K562 (cell line): ENCODE measurements at regions not wholly inside any gene's neighbourhood (a gene's known extent, or its start where the extent isn't known, plus 50 kb on each side); places are given as distances from the start of the nearest gene placed in this dataset.

Experiments
- ATAC-seq: fragments of 200-7000 bp; cut with Tn5 transposase; 3 replicates; pipeline ENCODE4 v1.9.1; 2020; ENCODE audit warnings: moderate library complexity
- BruUV-seq: library from RNA; stranded (reverse); fragments of 400-500 nt; replicated peaks from 2 replicates; lab custom pipeline; 2021; lab: Mats Ljungman, UMichigan
- CTCF ChIA-PET: fragments of 300-600 bp; formaldehyde crosslinking; extraction: SDS; loops from one replicate; lab custom pipeline; 2021; ENCODE audit warnings: low intra/inter-chr PET ratio; lab: Yijun Ruan, JAX
- POLR2A ChIA-PET: fragments of 300-600, 350-650 bp; sonication (Branson Sonifier 250); formaldehyde crosslinking; extraction: SDS; loops from one replicate; lab custom pipeline; 2021; ENCODE audit warnings: antibody characterized with exemption, inconsistent platforms; lab: Yijun Ruan, JAX
- DNase-seq, 4 experiments: peaks; one replicate each; pipeline versions ENCODE4 v3.0.0 to v3.0.0-alpha.2; 2011 to 2018; ENCODE audit warnings: low spot score in 3 of 4, mixed read lengths in 3 of 4; ENCODE audit errors: extremely low read depth in 1 of 4
- FAIRE-seq: peaks from 2 replicates; lab custom pipeline; 2011; peaks lifted over from hg19 to GRCh38; lab: Jason Lieb, UNC
- H2AFZ ChIP-seq: 2 replicates; pipeline ENCODE4 v1.6.0; 2011; ENCODE audit warnings: low read depth, low read length, control low read depth, inconsistent platforms
- H3K27ac ChIP-seq: fragments of 200-600 bp; 3 replicates; pipeline ENCODE4 v1.8.0; 2011; ENCODE audit warnings: low read depth, mild to moderate bottlenecking, control low read depth, inconsistent platforms, low read length, moderate library complexity, mixed read lengths; ENCODE audit errors: extremely low read depth
- H3K27me3 ChIP-seq, 2 experiments: fragments of 300-600 bp in 1 of 2; 2 replicates in 1 of 2; 3 replicates in 1 of 2; pipeline versions ENCODE4 v1.6.0 to v1.8.0; 2011; ENCODE audit warnings: inconsistent platforms in 2 of 2, low read length in 2 of 2, mild to moderate bottlenecking in 1 of 2, mixed read lengths in 1 of 2, moderate library complexity in 1 of 2; ENCODE audit not compliant: control insufficient read depth in 2 of 2, insufficient read depth in 2 of 2
- H3K36me3 ChIP-seq: fragments of 300-600 bp; 3 replicates; pipeline ENCODE4 v1.8.0; 2011; ENCODE audit warnings: mild to moderate bottlenecking, low read length, inconsistent platforms; ENCODE audit not compliant: control insufficient read depth, insufficient read depth
- H3K4me1 ChIP-seq, 2 experiments: fragments of 200-600 bp in 1 of 2; replicated peaks in 1 of 2; 2 replicates in 1 of 2; 3 replicates in 1 of 2; pipeline versions ENCODE4 v1.5.1 to v1.8.0; 2011; ENCODE audit warnings: inconsistent platforms in 2 of 2, low read length in 2 of 2, mild to moderate bottlenecking in 1 of 2, mixed read lengths in 1 of 2, moderate library complexity in 1 of 2; ENCODE audit not compliant: control insufficient read depth in 2 of 2, insufficient read depth in 2 of 2
- H3K4me2 ChIP-seq: 2 replicates; pipeline ENCODE4 v1.6.1; 2011; ENCODE audit warnings: low read length, control low read depth, inconsistent platforms, mixed read lengths; ENCODE audit not compliant: insufficient read depth
- H3K4me3 ChIP-seq: fragments of 200-600 bp; sonication (generic), shearing (Covaris generic); 2 replicates; pipeline ENCODE4 v1.5.1; 2016; ENCODE audit warnings: control low read depth, inconsistent platforms
- H3K79me2 ChIP-seq: fragments of 200-600 bp; 3 replicates; pipeline ENCODE4 v1.8.0; 2011; ENCODE audit warnings: low read length, inconsistent platforms; ENCODE audit not compliant: control insufficient read depth, insufficient read depth
- H3K9ac ChIP-seq, 2 experiments: 2 replicates each; pipeline versions ENCODE4 v1.6.0 to v1.6.1; 2011; ENCODE audit warnings: low read depth in 2 of 2, low read length in 2 of 2, control low read depth in 1 of 2, inconsistent platforms in 1 of 2, mild to moderate bottlenecking in 1 of 2, mixed read lengths in 1 of 2; ENCODE audit not compliant: insufficient read depth in 1 of 2
- H3K9me1 ChIP-seq: one replicate; pipeline ENCODE4 v1.6.0; 2011; ENCODE audit warnings: inconsistent platforms, mild to moderate bottlenecking, low read length, moderate library complexity; ENCODE audit not compliant: control insufficient read depth, insufficient read depth
- H3K9me3 ChIP-seq: replicated peaks from 2 replicates; pipeline ENCODE4 v1.5.1; 2011; ENCODE audit warnings: low read depth, low read length, inconsistent platforms; ENCODE audit not compliant: control insufficient read depth, insufficient read depth
- H4K20me1 ChIP-seq: replicated peaks from 2 replicates; pipeline ENCODE4 v1.6.1; 2011; ENCODE audit warnings: low read length, inconsistent platforms, mixed read lengths; ENCODE audit not compliant: control insufficient read depth, insufficient read depth
- ATF7 ChIP-seq: fragments of 450-650 bp; IDR thresholded peaks from 2 replicates; pipeline ENCODE4 v1.7.1; 2014; ENCODE audit warnings: mild to moderate bottlenecking, moderate library complexity
- CHD4 ChIP-seq: fragments of 200-600 bp; sonication (generic); IDR thresholded peaks from 3 replicates; pipeline ENCODE4 v1.6.1; 2012; ENCODE audit warnings: low read depth, mild to moderate bottlenecking, mixed read lengths, low read length, inconsistent platforms; ENCODE audit not compliant: insufficient read depth, insufficient replicate concordance, poor library complexity, severe bottlenecking
- EGR1 ChIP-seq: fragments of 450-650 bp; conservative IDR thresholded peaks from 2 replicates; pipeline ENCODE4 v1.6.1; 2017; ENCODE audit warnings: mild to moderate bottlenecking
- JUNB ChIP-seq: fragments of 450-650 bp; formaldehyde crosslinking; conservative IDR thresholded peaks from 2 replicates; pipeline ENCODE4 v1.4.0; 2020; ENCODE audit warnings: mild to moderate bottlenecking
- KDM2B ChIP-seq: fragments of 250-450 bp; sonication (Bioruptor Pico); IDR thresholded peaks from 2 replicates; pipeline ENCODE4 v1.8.0; 2021; ENCODE audit warnings: mild to moderate bottlenecking, moderate library complexity
- KLF16 ChIP-seq: IDR thresholded peaks from 2 replicates; pipeline ENCODE4 v1.6.1; 2016; ENCODE audit warnings: antibody characterized with exemption
- SIX5 ChIP-seq, 2 experiments: IDR thresholded peaks; 2 replicates each; pipeline ENCODE4 v1.6.1; 2011; ENCODE audit warnings: low read length in 2 of 2, borderline replicate concordance in 1 of 2, low read depth in 1 of 2, mild to moderate bottlenecking in 1 of 2, moderate library complexity in 1 of 2; ENCODE audit not compliant: insufficient read depth in 1 of 2
- SNIP1 ChIP-seq: fragments of 450-650 bp; IDR thresholded peaks from 2 replicates; pipeline ENCODE4 v1.7.1; 2017; ENCODE audit warnings: low read depth, mild to moderate bottlenecking
- ZFP91 ChIP-seq: sonication (generic); formaldehyde crosslinking; IDR thresholded peaks from 2 replicates; pipeline ENCODE4 v1.8.0; 2022; ENCODE audit warnings: mild to moderate bottlenecking, missing genetic modification reagents
- ZNF644 ChIP-seq: fragments of 200-800 bp; sonication (Bioruptor generic); IDR thresholded peaks from 2 replicates; pipeline ENCODE4 v1.6.1; 2016; ENCODE audit warnings: low read depth, missing genetic modification characterization, missing compliant biosample characterization
- ZNF668 ChIP-seq: fragments of 250-450 bp; sonication (Bioruptor Pico); IDR thresholded peaks from 2 replicates; pipeline ENCODE4 v1.8.0; 2022; ENCODE audit warnings: mild to moderate bottlenecking, inconsistent platforms
- WGBS: fragments of 100-300 bp; shearing (Covaris generic); methylation state at CpG from one replicate; pipeline ENCODE4 v1.1.6; 2016; ENCODE audit warnings: low coverage, mixed read lengths; ENCODE audit not compliant: insufficient coverage; ENCODE audit errors: missing lambda C conversion rate; 5-methylcytosine and 5-hydroxymethylcytosine counted together
- in situ Hi-C: fragments of 300-500 bp; cut with MboI; formaldehyde crosslinking; loops from 4 replicates; pipeline ENCODE4 v1.15.0; 2018; ENCODE audit warnings: inconsistent platforms, mixed read lengths
- intact Hi-C: fragments of 100-400 bp; cut with micrococcal nuclease; formaldehyde crosslinking; loops from 2 replicates; pipeline ENCODE4 v1.14.2; 2022

GRCh38 chr2:100666996-100667395 is 104.2 kb downstream of the PDCL3 start:
- ATAC-seq: no peak
- Histone ChIP-seq H3K36me3 (no peaks in the 10 kb centered on the region), H3K4me2 (no peak overlapping the region), H3K79me2 (no peaks in the 10 kb centered on the region)
- intact Hi-C loops: no loop called here
- TF ChIP-seq EGR1 (no peak), ATF7 (no peak), CHD4 (no peak), SIX5 (IDR thresholded peaks at IDR 0.05; ENCODE audit: borderline replicate concordance in 1 of 2, insufficient read depth in 1 of 2, low read depth in 1 of 2, low read length in 2 of 2) (no peak), KDM2B (no peak), SNIP1 (no peak), ZFP91 (CRISPR knock-in tag) (no peak), JUNB (CRISPR knock-in tag) (no peak), KLF16 (no peak), ZNF668 (no peak), ZNF644 (tag) (no peak)
- TF ChIP-seq, all 486 proteins: peak for 0
- DNase-seq: no peak
- no peak overlapping the region for H3K9ac ChIP-seq
- no peak overlapping the region for H2AFZ ChIP-seq
- no peaks in the 10 kb centered on the region for H3K9me1 ChIP-seq
- H3K27ac ChIP-seq: no peak overlapping the region
- BruUV-seq: no TSS peak
- ChIA-PET POLR2A (interaction anchor here (0.6 kb wide), 1 partner anchor 11 kb away, joined by 3 read pairs; no protein-coding TSS in a partner anchor), CTCF (no interaction called here)
- H4K20me1 ChIP-seq: no peaks in the 10 kb centered on the region; the same call in 1 of the 2 replicates
- in situ Hi-C loops: no loop called here
- WGBS: 2% methylated on average over 4 of the region's 4 CpGs
- H3K9me3 ChIP-seq: no peaks in the 10 kb centered on the region
- H3K4me1 ChIP-seq: no peaks in the 10 kb centered on the region
- peaks cover 21 to 74% of the 10 kb centered on the region in 2 experiments; a peak in 4 of 5 replicates for H3K27me3 ChIP-seq
- H3K4me3 ChIP-seq: no peak overlapping the region
- FAIRE-seq: no peak
